NAMALWA (cell line): ENCODE measurements at regions not wholly inside any gene's neighbourhood (a gene's known extent, or its start where the extent isn't known, plus 50 kb on each side); places are given as distances from the start of the nearest gene placed in this dataset.
A peak's percentile ranks its signal among the peaks of the same experiment; 100 is the strongest.
"Not testable (repeated sequence)": the region's sequence is repeated elsewhere in the genome, so short reads cannot be mapped to it uniquely, and the experiment has no call there.

Experiments
- DNase-seq: peaks from one replicate; pipeline ENCODE4 v3.0.0-alpha.2; 2015; ENCODE audit warnings: low spot score

GRCh38 chr18:67455890-67456501 lies 60.5 kb downstream of the DSEL start:
- DNase-seq, result no peak

GRCh38 chr18:67453901-67454300 lies 62.6 kb downstream of the DSEL start:
- DNase-seq, result no peak

GRCh38 chr18:67451960-67452359 lies 64.6 kb downstream of the DSEL start:
- no peak for DNase-seq

GRCh38 chr18:67451101-67451500 lies 65.4 kb downstream of the DSEL start:
- DNase-seq, result not testable (repeated sequence)

GRCh38 chr18:67433971-67434370 lies 82.5 kb downstream of the DSEL start:
- DNase-seq, result no peak

- DNase-seq, result no peak
Measured at GRCh38 chr18:67432806-67433205, 83.7 kb downstream of the DSEL start.

GRCh38 chr18:67428805-67429204 lies 87.7 kb downstream of the DSEL start:
- no peak for DNase-seq

- DNase-seq, result no peak
Measured at GRCh38 chr18:67428158-67428557, 88.4 kb downstream of the DSEL start.

GRCh38 chr18:67426486-67426885 lies 90.0 kb downstream of the DSEL start:
- DNase-seq, result no peak

- DNase-seq, result no peak
Measured at GRCh38 chr18:67425672-67426071, 90.8 kb downstream of the DSEL start.

- DNase-seq, result no peak
Measured at GRCh38 chr18:67421651-67422050, 94.9 kb downstream of the DSEL start.

GRCh38 chr18:67417864-67418523 lies 98.5 kb downstream of the DSEL start:
- DNase-seq, result peak; percentile 22

GRCh38 chr18:67411116-67411515 lies 105.4 kb downstream of the DSEL start:
- DNase-seq, result no peak

GRCh38 chr18:67410075-67411070 lies 106.1 kb downstream of the DSEL start:
- DNase-seq, result no peak

- DNase-seq, result no peak
Measured at GRCh38 chr18:67408240-67408639, 108.3 kb downstream of the DSEL start.

GRCh38 chr18:67406714-67407113 lies 109.8 kb downstream of the DSEL start:
- no peak for DNase-seq

- DNase-seq, result no peak
Measured at GRCh38 chr18:67402543-67402942, 114.0 kb downstream of the DSEL start.

GRCh38 chr18:67400502-67401117 lies 115.9 kb downstream of the DSEL start:
- DNase-seq, result no peak

- DNase-seq, result no peak
Measured at GRCh38 chr18:67386032-67386431, 130.5 kb downstream of the DSEL start.

GRCh38 chr18:67385455-67385854 lies 131.1 kb downstream of the DSEL start:
- no peak for DNase-seq

GRCh38 chr18:67384057-67384456 lies 132.5 kb downstream of the DSEL start:
- DNase-seq, result not testable (repeated sequence)

GRCh38 chr18:67381608-67382150 lies 134.8 kb downstream of the DSEL start:
- no peak for DNase-seq
